ENCODE measurements at regions not wholly inside any gene's neighbourhood (a gene's known extent, or its start where the extent isn't known, plus 50 kb on each side); places are given as distances from the start of the nearest gene placed in this dataset.

DNA sequence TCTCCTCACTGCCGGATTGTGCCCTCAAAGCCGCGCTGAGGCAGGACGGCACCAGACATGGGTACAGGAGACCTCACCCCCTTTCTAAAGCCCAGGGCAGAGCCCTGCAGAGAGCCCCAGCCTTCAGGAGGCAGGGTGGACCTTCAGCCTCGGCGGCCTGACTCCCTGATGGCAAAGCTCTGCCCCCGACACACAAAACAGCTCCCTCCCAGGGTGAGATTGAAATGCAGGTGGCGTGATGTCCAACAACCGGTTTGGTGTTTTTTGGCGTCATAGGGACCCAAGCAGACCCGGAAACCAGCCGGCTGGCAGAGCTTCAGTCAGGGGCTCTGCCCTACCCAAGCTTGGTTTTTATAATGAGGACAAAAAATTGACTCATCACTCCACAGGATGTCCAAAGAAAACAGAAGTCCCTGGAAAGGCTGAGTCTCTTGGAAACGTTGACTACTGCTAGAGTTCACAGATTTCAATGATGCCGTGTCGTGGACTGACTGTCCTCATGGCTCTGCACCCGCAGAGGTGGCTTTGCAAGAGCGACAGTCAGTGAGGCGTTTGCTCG lies 275.2 kb upstream of the IRX1 start:
- DNase-seq (ENCODE audit: low read depth), result no peak
- H3K4me3 ChIP-seq (ENCODE audit: low read depth, low read length), result no peak overlapping the region
- TF ChIP-seq, protein P1, sequence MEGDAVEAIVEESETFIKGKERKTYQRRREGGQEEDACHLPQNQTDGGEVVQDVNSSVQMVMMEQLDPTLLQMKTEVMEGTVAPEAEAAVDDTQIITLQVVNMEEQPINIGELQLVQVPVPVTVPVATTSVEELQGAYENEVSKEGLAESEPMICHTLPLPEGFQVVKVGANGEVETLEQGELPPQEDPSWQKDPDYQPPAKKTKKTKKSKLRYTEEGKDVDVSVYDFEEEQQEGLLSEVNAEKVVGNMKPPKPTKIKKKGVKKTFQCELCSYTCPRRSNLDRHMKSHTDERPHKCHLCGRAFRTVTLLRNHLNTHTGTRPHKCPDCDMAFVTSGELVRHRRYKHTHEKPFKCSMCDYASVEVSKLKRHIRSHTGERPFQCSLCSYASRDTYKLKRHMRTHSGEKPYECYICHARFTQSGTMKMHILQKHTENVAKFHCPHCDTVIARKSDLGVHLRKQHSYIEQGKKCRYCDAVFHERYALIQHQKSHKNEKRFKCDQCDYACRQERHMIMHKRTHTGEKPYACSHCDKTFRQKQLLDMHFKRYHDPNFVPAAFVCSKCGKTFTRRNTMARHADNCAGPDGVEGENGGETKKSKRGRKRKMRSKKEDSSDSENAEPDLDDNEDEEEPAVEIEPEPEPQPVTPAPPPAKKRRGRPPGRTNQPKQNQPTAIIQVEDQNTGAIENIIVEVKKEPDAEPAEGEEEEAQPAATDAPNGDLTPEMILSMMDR (conservative IDR thresholded peaks at IDR 0.05; ENCODE audit: low read depth, low read length), result no peak

DNA sequence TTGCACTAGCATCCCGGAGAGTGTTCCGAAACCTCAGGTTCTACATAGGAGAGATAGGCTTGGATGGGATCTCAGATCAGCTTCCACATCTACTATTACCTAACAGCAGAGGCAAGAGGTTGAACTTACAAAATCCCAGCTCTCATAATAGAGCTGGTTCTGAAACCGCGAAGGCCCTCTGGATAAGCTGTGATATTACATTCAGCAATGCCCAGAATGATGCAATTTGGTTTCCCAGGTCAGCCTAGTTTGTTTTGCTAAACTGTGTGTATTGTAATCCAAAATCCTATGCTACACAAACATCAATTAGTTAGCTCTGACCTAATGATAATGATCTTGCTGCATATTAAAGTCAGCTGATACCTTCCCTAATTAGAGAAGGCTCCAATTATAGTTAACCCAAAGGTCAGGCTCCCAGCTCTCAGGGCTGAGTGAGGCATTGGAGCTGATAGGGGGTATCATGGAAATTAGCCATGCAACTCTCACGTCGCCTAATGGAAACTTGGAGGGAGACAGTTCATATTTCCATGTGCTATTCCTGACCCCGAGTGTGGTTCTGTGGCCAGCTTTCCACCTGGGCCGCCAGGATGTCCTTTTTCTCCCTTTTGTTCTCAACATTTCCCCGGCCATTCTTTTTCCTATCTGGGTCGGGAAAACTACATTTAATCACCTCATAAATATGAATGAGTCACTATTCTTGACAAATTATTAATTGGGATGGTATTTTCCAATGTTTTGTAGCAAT lies 278.4 kb upstream of the IRX1 start:
- no peak overlapping the region for H3K4me3 ChIP-seq (ENCODE audit: low read depth, low read length)
- TF ChIP-seq, protein P1 (conservative IDR thresholded peaks at IDR 0.05; ENCODE audit: low read depth, low read length), result no peak
- DNase-seq (ENCODE audit: low read depth), result no peak

DNA sequence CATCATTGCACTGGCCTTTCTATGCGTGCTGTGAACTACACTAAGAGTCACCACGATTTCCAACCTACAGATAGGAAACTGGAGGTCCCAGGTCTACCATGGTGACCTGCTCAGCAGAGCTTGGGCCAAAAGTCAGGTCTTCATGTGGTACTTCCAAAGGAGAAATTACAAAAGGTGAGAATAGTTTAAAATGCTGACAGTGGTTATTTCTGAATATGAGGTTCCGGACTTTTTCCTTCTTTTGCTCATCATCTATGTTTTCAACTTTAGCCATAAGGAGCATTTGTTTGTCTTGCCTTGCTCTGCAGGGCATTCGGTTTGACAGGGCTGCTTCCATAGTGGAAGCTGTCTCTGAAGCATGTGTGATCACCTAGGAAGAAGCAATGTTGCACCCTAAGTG lies 282.1 kb upstream of the IRX1 start:
- H3K4me3 ChIP-seq (ENCODE audit: low read depth, low read length), result no peak overlapping the region
- DNase-seq (ENCODE audit: low read depth), result no peak
- TF ChIP-seq, protein P1 (conservative IDR thresholded peaks at IDR 0.05; ENCODE audit: low read depth, low read length), result no peak

DNA sequence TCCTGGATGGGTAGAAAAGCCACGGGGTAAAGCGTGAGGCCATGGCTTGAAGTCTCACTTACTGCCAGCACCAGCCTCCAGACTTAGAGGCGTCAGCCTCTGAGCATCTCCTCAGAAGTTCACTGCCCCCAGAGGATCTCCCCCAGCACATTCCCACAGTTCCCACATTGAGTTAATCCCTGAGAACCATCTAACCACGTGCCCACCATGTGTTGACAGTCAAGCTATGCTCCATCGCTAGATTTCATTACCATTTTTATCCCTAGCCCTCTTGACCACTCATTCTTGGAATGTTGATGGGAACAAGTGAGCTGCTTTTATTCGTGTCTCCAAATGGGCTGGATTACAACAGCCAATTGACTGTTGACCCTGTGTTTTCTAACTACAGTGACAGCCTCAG lies 283.3 kb upstream of the IRX1 start:
- no peak for DNase-seq (ENCODE audit: low read depth)
- TF ChIP-seq, protein P1 (conservative IDR thresholded peaks at IDR 0.05; ENCODE audit: low read depth, low read length), result no peak
- no peak overlapping the region for H3K4me3 ChIP-seq (ENCODE audit: low read depth, low read length)

DNA sequence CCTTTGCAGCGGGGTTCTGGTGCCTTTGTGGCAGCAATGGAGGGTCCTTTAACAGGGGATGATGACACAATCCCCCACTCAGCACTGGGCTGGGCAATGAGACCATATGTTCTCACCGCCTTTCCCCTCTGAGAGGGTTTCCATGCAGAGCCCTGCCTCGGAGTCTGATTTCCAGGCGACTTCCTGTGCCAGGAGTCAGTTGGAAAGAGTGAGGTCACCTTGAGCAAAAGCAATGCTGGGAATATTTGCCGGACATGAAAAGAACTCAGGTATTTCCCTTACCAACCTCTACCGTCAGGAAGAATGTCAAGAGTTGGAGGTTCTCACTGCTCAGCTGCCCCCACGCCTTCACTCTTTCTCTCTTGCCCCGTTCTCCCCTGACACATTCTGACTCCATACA lies 284.2 kb upstream of the IRX1 start:
- H3K4me3 ChIP-seq (ENCODE audit: low read depth, low read length), result no peak overlapping the region
- no peak for DNase-seq (ENCODE audit: low read depth)
- TF ChIP-seq, protein P1 (conservative IDR thresholded peaks at IDR 0.05; ENCODE audit: low read depth, low read length), result no peak

DNA sequence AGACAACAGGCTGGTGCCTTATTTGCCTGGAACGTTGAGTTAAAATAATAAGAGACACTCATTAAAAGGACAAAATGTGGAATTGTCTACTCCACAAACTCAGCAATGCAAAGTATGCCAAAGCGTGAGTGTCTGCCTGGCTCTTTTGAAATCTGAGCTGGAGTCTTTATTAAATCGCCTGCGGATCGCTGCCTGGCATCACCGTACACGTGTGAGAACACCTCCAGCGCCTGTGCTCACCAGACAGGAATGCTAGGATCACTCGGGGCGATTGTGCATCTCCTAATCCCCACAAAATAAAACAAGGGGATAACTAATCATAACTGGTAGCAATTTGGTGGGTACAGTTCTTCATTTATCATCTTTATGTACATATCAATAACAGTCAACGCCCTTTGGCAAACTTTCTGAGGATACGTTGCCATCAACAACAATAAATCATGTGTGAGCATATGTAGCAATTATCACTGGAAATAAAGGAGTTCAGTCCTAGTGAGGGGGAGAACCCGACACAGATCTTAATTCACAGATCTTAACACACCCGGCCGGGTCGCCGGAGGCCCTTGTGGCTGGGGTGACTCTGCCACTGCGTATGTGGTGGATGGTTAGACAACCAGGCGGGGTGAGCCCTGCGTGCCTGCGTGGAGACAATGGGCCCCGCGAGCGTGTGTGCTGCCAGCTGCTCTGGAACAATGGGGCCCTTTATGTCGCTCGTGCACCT lies 284.9 kb upstream of the IRX1 start:
- TF ChIP-seq, protein P1 (conservative IDR thresholded peaks at IDR 0.05; ENCODE audit: low read depth, low read length), result no peak
- DNase-seq (ENCODE audit: low read depth), result peak; percentile 1
- no peak overlapping the region for H3K4me3 ChIP-seq (ENCODE audit: low read depth, low read length)
